Fibroblast of peridontal ligament (primary cell): ENCODE measurements at regions not wholly inside any gene's neighbourhood (a gene's known extent, or its start where the extent isn't known, plus 50 kb on each side); places are given as distances from the start of the nearest gene placed in this dataset.
"Not testable (repeated sequence)": the region's sequence is repeated elsewhere in the genome, so short reads cannot be mapped to it uniquely, and the experiment has no call there.

Experiments used
- DNase-seq: peaks from one replicate; pipeline ENCODE4 v3.0.0-alpha.2; 2010; ENCODE audit errors: extremely low read depth

GRCh38 chr13:97520061-97520460 is 86.1 kb downstream of the RAP2A start:
- no peak for DNase-seq

- DNase-seq: no peak
Observed at GRCh38 chr13:97520866-97521265, 86.9 kb downstream of the RAP2A start.

GRCh38 chr13:97521726-97522125 is 87.8 kb downstream of the RAP2A start:
- DNase-seq: no peak

- no peak for DNase-seq
Observed at GRCh38 chr13:97522243-97522642, 88.3 kb downstream of the RAP2A start.

- no peak for DNase-seq
Observed at GRCh38 chr13:97526556-97526955, 92.6 kb downstream of the RAP2A start.

GRCh38 chr13:97528518-97528917 is 94.5 kb downstream of the RAP2A start:
- no peak for DNase-seq

- DNase-seq: no peak
Observed at GRCh38 chr13:97534540-97534939, 100.6 kb downstream of the RAP2A start.

- DNase-seq: no peak
Observed at GRCh38 chr13:97535614-97536013, 101.6 kb downstream of the RAP2A start.

GRCh38 chr13:97537110-97537509 is 103.1 kb downstream of the RAP2A start:
- no peak for DNase-seq

GRCh38 chr13:97538203-97538602 is 104.2 kb downstream of the RAP2A start:
- no peak for DNase-seq

GRCh38 chr13:97539651-97540610 is 106.0 kb downstream of the RAP2A start:
- DNase-seq: no peak

- DNase-seq: no peak
Observed at GRCh38 chr13:97540696-97541095, 106.7 kb downstream of the RAP2A start.

GRCh38 chr13:97542102-97542685 is 108.2 kb downstream of the RAP2A start:
- no peak for DNase-seq

GRCh38 chr13:97544031-97544765 is 110.2 kb downstream of the RAP2A start:
- DNase-seq: peak; percentile 8

GRCh38 chr13:97544971-97545499 is 111.1 kb downstream of the RAP2A start:
- not testable (repeated sequence) for DNase-seq

GRCh38 chr13:97548138-97548537 is 114.2 kb downstream of the RAP2A start:
- no peak for DNase-seq

GRCh38 chr13:97548711-97549110 is 114.7 kb downstream of the RAP2A start:
- no peak for DNase-seq

GRCh38 chr13:97549201-97549600 is 115.2 kb downstream of the RAP2A start:
- no peak for DNase-seq

- DNase-seq: no peak
Observed at GRCh38 chr13:97554496-97554895, 120.5 kb downstream of the RAP2A start.

GRCh38 chr13:97555034-97555433 is 121.1 kb downstream of the RAP2A start:
- DNase-seq: no peak

GRCh38 chr13:97559030-97559429 is 125.1 kb downstream of the RAP2A start:
- DNase-seq: no peak

GRCh38 chr13:97559981-97560380 is 126.0 kb downstream of the RAP2A start:
- DNase-seq: no peak
